Nephron (organoid): ENCODE measurements at regions not wholly inside any gene's neighbourhood (a gene's known extent, or its start where the extent isn't known, plus 50 kb on each side); places are given as distances from the start of the nearest gene placed in this dataset.

Experiments used
- H3K27ac Mint-ChIP-seq, 3 experiments: 2 replicates each; pipeline ENCODE4 v1.8.0; 2020; ENCODE audit warnings: mixed read lengths in 3 of 3, mild to moderate bottlenecking in 2 of 3, moderate library complexity in 1 of 3
- H3K27me3 Mint-ChIP-seq: 2 replicates; pipeline ENCODE4 v1.8.0; 2021; ENCODE audit warnings: low read depth, mild to moderate bottlenecking, moderate library complexity, mixed read lengths
- H3K36me3 Mint-ChIP-seq: 2 replicates; pipeline ENCODE4 v1.8.0; 2020; ENCODE audit warnings: low read depth, mixed read lengths
- H3K4me1 Mint-ChIP-seq: 2 replicates; pipeline ENCODE4 v1.8.0; 2020; ENCODE audit warnings: mixed read lengths
- H3K4me3 Mint-ChIP-seq, 3 experiments: 2 replicates each; pipeline ENCODE4 v1.8.0; 2020; ENCODE audit warnings: mild to moderate bottlenecking in 3 of 3, mixed read lengths in 3 of 3, moderate library complexity in 2 of 3
- H3K9me3 Mint-ChIP-seq: 2 replicates; pipeline ENCODE4 v1.8.0; 2020; ENCODE audit warnings: mixed read lengths
- CTCF ChIP-seq, 3 experiments: fragments of 200-600 bp; sonication (generic); IDR thresholded peaks; one replicate each; pipeline ENCODE4 v1.5.0; 2021; ENCODE audit warnings: antibody characterized with exemption in 3 of 3; ENCODE audit not compliant: unreplicated experiment in 3 of 3

GRCh38 chr15:70193734-70194133 lies 96.0 kb upstream of the TLE3 start:
- Mint-ChIP-seq H3K36me3 (peaks cover 3% of the 10 kb centered on the region), H3K4me3 (peak overlapping the region in 1 of 3 experiments; percentile 6)
- TF ChIP-seq CTCF (IDR thresholded peaks at IDR 0.05; ENCODE audit: unreplicated experiment in 3 of 3) = no peak

GRCh38 chr15:70192490-70192889 lies 94.8 kb upstream of the TLE3 start:
- Mint-ChIP-seq H3K27me3 (peaks cover 36% of the 10 kb centered on the region), H3K4me1 (peaks cover 45% of the 10 kb centered on the region), H3K9me3 (peaks cover 15% of the 10 kb centered on the region), H3K27ac (peak overlapping the region in 2 of 3 experiments; percentile 43 to 72), H3K36me3 (peaks cover 3% of the 10 kb centered on the region), H3K4me3 (no peak overlapping the region)
- TF ChIP-seq CTCF (IDR thresholded peaks at IDR 0.05; ENCODE audit: unreplicated experiment in 3 of 3) = no peak

More at GRCh38 chr15:70193734-70194133, 96.0 kb upstream of the TLE3 start:
- peak overlapping the region; percentile 43 to 72 (median 64) for H3K27ac Mint-ChIP-seq
- peaks cover 33% of the 10 kb centered on the region for H3K27me3 Mint-ChIP-seq
- peaks cover 52% of the 10 kb centered on the region for H3K4me1 Mint-ChIP-seq
- H3K9me3 Mint-ChIP-seq = peaks cover 15% of the 10 kb centered on the region

- peaks cover 3% of the 10 kb centered on the region for H3K36me3 Mint-ChIP-seq
- no peak overlapping the region for H3K4me3 Mint-ChIP-seq
- H3K27ac Mint-ChIP-seq = no peak overlapping the region
- peaks cover 15% of the 10 kb centered on the region for H3K9me3 Mint-ChIP-seq
- peaks cover 43% of the 10 kb centered on the region for H3K4me1 Mint-ChIP-seq
- TF ChIP-seq CTCF (IDR thresholded peaks at IDR 0.05; ENCODE audit: unreplicated experiment in 3 of 3) = no peak
- peaks cover 33% of the 10 kb centered on the region for H3K27me3 Mint-ChIP-seq
These were observed 94.3 kb upstream of the TLE3 start for GRCh38 chr15:70192041-70192440.

GRCh38 chr15:70190965-70191364 lies 93.2 kb upstream of the TLE3 start:
- peaks cover 40% of the 10 kb centered on the region for H3K4me1 Mint-ChIP-seq
- peaks cover 32% of the 10 kb centered on the region for H3K27me3 Mint-ChIP-seq
- no peak for TF ChIP-seq CTCF (IDR thresholded peaks at IDR 0.05; ENCODE audit: unreplicated experiment in 3 of 3)
- H3K9me3 Mint-ChIP-seq = peaks cover 15% of the 10 kb centered on the region
- no peak overlapping the region for H3K27ac Mint-ChIP-seq
- H3K4me3 Mint-ChIP-seq = no peak overlapping the region
- H3K36me3 Mint-ChIP-seq = peaks cover 3% of the 10 kb centered on the region

GRCh38 chr15:70189826-70190695 lies 92.3 kb upstream of the TLE3 start:
- no peak for TF ChIP-seq CTCF (IDR thresholded peaks at IDR 0.05; ENCODE audit: unreplicated experiment in 3 of 3)
- H3K4me3 Mint-ChIP-seq = no peak overlapping the region
- no peak overlapping the region for H3K27ac Mint-ChIP-seq
- H3K9me3 Mint-ChIP-seq = peaks cover 15% of the 10 kb centered on the region
- H3K27me3 Mint-ChIP-seq = peaks cover 34% of the 10 kb centered on the region
- H3K4me1 Mint-ChIP-seq = peaks cover 40% of the 10 kb centered on the region
- H3K36me3 Mint-ChIP-seq = peaks cover 3% of the 10 kb centered on the region

GRCh38 chr15:70188286-70188685 lies 90.6 kb upstream of the TLE3 start:
- Mint-ChIP-seq H3K36me3 (peaks cover 3% of the 10 kb centered on the region), H3K9me3 (peaks cover 15% of the 10 kb centered on the region), H3K27me3 (peaks cover 32% of the 10 kb centered on the region), H3K27ac (no peak overlapping the region), H3K4me1 (peaks cover 36% of the 10 kb centered on the region), H3K4me3 (no peak overlapping the region)
- no peak for TF ChIP-seq CTCF (IDR thresholded peaks at IDR 0.05; ENCODE audit: unreplicated experiment in 3 of 3)
